HG03439 (cell line): ENCODE measurements at regions not wholly inside any gene's neighbourhood (a gene's known extent, or its start where the extent isn't known, plus 50 kb on each side); places are given as distances from the start of the nearest gene placed in this dataset.

Experiments used
- ATAC-seq: cut with Tn5 transposase; IDR thresholded peaks from one replicate; pipeline ENCODE4 v1.9.1; 2021; ENCODE audit warnings: mild to moderate bottlenecking, moderate library complexity; ENCODE audit not compliant: unreplicated experiment

DNA sequence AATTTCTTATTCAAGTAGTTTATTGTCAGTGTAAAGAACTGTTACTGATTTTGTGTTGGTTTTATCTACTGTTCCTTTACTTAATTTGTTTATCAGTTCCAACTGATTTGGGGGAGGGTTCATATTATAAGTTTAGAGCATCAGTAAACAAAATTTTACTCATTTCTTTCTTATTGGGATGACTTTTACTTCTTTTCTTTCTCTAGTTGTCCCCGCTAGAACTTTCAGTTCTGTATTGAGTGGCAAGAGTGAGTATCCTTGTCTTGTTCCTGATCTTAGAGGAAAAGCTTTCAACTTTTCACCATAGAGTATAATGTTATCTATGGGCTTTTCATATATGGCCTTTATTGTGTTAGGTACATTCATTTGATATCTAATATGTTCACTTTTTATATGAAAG, 584.1 kb downstream of the LRFN5 start:
- no peak for ATAC-seq

DNA sequence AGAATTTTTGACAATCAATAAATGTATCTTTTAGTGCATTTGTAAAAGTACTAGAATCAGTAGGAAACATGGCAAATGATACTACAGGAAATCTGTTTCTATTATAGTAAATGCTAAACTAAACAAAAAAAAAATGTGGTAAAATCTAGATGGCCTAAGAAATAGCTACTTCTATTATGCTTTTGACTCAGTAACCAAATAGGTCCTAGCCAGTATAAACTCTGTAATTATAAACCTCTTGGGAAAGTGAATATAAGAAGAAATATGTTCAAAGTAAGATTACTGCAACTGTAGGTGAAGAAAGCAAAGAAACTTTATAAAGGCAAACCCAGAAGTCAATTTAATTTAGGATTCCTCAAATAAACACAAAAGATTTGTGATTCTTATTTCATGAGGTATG, 581.2 kb downstream of the LRFN5 start:
- no peak for ATAC-seq

DNA sequence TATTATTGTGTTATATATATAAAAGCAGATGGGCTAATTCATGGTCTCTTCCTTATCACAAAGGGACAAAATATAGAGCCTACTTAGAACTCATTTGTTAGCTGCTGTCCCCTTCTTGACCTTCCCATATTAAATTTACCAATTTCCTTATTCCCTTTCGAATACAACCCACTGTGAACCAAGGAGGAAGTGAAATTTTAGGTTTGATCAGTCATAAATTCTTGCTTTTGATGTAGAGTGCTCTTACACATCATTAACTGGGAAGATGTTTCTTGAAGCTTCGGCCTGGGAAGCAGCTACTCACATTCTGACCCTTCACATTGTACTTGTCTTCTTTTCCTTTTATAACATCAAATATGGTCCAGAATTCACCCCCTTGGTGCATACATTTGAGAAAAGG, 579.0 kb downstream of the LRFN5 start:
- no peak for ATAC-seq

DNA sequence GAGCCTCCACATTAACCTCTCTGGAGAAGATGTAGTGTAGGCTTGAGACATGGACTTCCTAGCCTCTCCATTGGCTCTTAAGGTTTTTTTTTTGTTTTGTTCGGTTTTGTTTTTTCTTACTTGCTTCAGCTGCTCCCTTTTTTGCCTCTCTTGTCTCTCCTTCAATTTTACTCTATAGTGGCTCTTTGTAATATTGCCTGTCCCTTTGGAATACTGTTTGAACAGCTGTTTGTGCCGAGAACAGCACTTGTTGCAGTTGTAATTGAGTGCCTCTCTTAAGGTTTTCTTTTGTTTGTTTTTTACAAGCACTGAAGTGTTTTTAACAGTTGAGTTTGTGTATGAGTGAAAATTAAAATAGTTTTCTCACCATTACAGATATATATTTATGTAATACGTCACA, 567.7 kb downstream of the LRFN5 start:
- no peak for ATAC-seq

DNA sequence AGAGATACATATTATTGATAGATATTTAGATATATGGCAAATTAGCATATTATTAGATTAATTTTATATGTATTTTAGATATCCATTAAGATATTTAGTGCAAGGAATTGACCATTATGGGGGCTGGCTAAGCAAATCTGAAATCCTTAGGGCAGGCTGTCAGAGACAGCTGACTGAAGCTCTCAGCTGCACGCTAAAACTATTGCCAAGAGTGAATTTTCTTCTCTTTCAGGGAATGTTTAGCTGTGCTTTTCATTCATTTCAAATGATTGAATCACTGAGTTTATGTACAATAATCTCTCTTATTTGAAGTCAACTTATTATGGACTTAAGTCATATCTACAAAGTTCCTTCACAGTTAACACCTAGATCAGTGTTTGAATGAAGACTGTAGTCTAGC, 566.5 kb downstream of the LRFN5 start:
- ATAC-seq: no peak

DNA sequence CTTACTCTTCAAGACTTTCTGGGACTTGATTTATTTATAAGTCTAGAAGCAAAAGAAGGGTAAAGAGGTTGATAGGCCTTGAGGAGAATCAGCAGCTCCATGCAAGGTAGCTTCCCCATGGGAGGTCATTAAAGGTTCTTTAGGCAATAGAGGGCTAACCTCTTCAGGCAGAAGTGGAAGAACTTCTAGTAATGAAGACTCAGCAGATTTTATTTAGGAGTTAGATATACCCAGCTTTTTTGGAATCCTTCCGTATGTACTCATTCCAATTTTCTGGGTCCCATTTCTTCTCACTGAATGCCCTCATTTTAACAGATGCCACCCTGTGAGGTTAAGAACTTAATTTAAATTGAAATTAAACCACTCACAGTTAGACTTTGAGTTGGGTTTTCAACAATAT, 565.6 kb downstream of the LRFN5 start:
- no peak for ATAC-seq

DNA sequence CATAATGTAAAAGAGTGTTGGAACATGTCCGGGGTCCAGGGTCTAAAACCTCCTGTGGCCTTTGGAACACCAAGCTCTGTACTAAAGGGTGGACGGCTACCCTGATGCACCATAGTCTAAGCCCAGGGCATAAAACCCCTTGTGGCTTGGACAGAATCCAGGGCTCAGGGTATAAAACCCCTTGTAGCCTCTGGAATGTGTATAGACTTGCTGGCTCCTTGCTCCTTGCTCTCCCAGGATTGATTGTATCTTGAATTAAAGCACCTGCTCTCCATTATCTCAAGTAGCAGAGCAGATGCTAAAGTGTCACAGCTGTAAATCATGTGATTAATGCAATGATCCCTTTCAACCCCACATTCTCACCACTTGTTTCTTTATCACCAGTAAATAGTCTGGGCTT, 556.5 kb downstream of the LRFN5 start:
- no peak for ATAC-seq

DNA sequence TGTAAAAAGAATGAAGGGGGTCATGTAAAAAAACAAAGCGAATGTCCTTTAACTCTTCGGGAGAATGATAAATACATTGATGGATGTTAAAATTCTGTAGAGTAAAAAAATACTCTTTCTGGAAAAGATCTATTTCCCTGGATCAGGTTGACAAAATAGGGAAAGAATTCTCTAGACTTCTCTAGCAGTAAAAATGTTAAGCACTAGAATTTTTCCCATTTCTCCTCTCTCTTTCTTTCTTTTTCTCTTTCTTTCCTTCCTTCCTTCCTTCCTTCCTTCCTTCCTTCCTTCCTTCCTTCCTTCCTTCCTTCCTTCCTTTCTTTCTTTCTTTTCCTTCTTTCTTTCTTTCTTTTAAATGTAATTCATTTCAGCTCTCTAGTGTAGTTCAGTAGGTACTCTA, 552.5 kb downstream of the LRFN5 start:
- no peak for ATAC-seq

DNA sequence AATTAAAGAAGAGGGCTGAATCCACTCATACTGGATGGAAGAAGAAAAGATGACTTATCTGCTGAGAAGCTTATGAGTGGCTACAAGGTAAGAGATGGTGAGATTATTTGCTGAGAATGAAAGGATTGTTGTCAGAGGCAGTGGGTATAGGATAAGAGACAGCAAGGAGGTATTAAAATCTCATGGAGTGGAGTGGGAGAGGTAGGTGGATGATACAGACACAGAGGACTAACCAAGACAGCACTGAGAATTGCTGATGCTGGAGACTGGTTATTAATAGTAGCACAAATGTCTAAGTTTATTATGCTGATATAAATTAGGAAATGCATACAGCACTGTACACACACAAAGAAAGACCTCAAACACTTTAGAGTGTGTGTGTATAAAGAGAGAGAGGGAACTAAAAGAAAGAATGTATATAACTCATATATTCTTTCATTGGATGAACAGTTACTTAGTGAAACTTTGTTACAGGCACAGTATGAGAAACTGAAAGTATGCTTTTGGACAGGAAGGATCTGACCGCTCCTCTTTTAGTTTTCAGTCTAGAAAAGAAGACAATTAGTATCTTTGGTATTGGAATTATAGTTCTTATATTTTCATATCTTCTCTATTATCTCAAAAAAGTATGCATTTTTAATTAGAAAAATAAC, 543.1 kb downstream of the LRFN5 start:
- ATAC-seq: no peak

DNA sequence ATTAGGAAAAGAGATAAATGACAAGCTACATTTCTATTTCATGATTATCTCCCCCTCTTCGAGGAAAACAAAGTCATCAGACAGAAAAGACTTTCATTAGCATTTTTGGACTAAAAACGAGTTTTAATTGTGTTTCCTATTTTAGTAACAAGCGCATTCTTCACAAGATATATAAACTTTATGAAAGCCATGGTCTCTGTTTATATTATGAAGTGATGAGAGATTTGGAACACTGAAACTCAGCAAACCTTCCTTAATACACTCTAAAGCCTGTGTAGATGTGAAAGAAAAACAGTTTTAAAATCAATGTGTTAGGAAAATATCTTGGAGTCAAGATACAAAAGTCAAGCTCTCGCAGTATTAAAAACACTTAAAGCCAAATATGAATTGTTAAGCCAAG, 539.1 kb downstream of the LRFN5 start:
- ATAC-seq: no peak

DNA sequence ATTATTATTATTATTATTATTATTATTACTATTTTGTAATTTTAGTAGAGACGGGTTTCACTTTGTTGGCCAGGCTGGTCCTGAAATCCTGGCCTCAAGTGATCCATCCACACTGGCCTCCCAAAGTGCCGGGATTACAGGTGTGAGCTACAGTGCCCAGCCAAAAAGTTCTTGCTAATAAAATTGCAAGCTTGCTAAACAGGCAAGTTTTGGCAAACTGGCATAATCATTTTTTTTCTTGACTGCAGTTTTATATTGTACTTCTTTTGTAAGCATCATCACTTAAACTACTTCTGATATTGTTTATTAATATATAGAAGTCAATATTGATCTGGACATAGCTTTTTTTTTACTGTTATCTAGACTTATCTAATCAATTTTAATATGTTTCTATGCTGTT, 536.4 kb downstream of the LRFN5 start:
- no peak for ATAC-seq

DNA sequence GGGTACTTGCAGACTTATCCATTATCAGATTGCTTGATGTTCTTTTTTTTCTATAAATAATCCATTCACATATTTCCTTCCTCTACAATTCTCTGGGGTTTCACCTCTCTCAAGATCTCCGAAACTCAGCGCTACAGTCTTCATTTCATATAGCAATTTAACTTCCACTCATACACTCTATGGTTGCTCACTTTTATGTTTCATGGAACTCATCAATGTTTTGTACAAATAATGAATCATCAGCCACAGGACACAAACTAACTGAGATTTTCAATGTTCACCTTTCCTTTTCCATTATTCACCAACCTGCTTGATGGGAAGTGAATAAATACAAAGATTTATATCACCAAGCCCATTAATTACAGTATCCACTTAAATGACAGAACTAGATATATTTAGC, 534.7 kb downstream of the LRFN5 start:
- no peak for ATAC-seq

DNA sequence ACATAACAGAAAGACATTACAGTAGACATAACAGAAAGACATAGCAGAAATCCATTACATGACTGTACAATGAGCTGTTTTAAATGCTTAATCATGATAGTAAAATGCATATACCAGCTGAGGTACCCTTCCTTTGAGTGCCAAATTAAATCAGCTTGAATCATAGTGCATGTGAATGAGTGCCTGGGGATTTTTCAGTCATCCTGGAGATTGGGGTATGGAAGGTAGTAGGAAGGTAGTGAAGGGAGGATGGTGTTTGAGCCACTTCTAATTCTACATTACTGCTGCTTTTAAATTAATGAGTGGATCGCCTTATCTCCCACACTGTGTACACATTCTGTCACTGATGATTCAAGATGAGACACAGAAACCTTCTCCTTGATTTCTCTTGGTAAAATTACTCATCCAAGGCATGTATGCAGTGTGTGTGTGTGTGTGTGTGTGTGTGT, 534.2 kb downstream of the LRFN5 start:
- no peak for ATAC-seq

DNA sequence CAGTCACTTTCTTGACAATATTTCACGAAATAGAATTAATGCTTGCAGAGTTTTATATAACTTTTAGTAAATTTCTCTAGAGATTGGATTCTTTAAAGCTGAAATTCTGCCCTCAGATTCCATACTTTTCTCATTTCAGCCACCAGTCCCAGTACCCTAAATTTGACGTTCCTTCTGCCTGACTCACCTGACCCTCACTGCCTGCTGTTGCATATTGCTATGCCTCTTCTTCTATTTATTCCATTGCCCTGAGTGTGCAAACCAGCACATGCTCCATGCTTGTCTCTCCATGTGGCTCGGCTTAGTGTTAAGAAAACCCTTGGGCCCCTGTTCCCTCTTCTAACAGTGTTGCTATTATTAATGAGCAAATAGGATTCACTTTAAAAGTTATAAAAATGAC, 533.3 kb downstream of the LRFN5 start:
- no peak for ATAC-seq

DNA sequence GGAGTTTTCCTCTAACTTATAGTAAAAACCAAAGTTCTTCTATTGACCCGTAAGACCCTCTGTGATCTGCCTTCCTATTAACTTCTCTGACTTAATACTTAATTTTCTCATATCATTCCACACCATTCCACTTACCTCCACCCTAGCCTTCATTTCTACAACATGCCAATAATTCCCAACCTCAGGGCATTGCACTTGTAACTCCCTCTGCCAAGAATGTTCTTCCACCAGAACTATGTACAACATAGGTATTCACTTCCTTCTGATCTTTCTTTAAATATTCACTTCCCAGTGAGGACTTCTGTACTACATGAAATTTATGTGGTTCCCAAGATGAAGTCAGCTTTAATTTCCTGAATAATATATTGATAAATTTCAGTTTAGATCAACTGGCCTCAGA, 531.7 kb downstream of the LRFN5 start:
- no peak for ATAC-seq

DNA sequence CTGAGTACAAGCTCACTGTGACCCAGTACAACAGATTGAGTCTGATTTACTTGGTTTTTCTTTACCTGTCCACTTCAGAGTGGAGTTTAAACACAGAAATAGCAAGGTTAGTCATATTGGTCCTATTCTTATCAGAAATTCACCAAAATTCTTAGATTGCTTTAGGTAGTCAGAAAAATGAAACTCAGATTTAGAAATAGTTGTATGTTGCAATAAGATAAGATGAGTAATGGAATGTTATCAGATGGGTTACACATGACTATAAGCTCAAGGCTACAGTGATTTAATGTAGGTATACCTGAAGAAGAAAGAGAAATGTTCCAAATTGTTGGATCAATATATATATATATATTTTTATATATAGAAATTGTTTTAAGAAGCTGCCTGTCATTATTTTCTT, 524.1 kb downstream of the LRFN5 start:
- ATAC-seq: no peak

DNA sequence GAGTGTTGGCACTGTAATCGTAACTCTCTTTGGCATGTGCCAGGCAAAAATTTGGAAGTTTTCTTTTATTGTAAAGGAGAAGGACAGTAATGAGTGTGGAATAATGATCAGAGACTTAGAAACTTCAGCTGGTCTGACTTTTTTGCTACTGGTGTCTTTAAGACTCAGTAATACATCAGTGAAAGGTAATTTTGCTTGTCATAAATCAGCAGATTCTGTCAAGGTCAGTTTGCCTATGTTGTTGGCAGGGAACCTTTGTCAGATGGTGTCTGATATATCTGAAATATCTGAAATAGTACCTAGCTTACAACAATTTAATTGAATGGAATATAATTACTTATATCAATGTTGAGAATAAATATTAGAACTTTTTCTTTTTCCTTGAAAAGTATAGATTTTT, 516.9 kb downstream of the LRFN5 start:
- no peak for ATAC-seq

DNA sequence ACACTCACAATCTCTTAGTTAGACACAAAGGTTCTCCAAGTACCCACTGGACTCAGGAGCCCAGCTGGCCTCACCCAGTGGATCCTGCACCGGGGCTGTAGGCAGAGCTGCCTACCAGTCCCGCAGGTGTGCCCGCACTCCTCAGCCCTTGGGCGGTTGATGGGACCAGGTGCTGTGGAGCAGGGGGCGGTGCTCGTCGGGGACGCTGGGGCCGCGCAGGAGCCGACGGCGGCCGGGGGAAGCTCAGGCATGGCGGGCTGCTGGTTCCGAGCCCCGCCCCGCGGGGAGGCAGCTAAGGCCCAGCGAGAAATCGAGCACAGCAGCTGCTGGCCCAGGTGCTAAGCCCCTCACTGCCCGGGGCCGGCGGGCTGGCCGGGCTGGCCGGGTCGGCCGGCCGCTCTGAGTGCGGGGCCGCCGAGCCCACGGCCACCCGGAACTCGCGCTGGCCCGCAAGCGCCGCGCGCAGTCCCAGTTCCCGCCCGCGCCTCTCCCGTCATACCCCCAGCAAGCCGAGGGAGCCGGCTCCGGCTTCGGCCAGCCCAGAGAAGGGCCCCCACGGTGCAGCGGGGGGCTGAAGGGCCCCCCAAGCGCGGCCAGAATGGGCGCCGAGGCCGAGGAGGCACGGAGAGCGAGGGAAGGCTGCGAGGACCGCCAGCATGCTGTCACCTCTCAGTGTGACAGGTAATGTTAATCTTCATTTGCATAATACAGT, 506.8 kb downstream of the LRFN5 start:
- ATAC-seq: no peak

DNA sequence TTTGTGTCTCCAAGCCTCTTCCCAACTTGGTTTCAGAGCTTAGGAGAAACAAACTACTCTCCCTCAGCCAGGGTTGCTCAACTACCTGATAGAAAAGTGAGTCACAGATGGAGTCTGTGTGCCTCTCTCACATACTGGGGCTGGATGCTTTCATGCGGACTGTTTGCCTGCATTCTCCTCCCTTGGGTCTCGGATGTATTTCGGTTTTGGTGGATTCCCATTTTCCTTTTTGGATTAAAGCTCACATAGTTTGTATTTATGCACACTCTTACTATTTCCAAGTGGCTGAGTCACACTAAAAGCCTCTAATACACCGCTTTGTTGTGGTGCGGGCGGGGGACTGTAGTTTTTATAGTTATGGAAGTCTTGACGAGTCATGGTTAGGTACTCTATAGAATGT, 505.4 kb downstream of the LRFN5 start:
- no peak for ATAC-seq

DNA sequence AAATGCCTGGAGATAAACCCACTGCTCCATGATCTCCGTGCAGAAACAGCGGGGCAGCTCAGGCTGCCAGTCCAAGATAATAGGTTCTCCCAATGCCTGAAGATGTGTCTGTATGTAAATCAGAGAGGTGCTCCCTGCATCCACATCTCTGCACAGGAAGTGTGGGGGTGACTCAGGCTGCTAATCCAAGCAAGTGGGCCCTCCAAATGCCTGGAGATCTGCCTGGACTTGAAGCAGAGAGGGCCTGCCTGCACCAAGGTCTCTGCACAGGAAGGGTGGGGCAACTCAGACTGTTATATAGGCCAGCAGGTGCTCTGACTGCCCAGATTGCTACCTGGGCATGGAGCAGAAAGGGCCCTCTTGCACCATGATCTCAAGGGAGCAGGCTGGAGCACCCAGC, 504.7 kb downstream of the LRFN5 start:
- ATAC-seq: no peak

DNA sequence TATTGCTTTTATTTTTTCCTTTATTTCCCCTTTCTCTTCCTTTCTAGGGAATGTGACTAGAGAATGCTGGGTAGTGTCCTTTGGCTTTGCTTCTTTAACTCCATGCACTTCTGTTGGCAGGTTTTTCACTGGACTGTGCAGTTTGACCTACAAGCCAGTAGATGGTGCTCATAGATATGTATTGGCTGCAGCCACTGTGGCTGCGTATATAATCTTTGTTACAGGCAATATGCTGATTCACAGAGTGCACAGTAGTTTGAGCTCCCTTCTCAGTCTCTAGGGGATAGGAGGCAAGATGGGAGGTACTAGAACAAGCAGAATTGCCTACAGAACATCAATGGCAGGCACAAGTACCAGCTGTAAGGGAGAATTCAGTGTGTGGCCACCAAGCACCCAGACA, 503.5 kb downstream of the LRFN5 start:
- no peak for ATAC-seq

DNA sequence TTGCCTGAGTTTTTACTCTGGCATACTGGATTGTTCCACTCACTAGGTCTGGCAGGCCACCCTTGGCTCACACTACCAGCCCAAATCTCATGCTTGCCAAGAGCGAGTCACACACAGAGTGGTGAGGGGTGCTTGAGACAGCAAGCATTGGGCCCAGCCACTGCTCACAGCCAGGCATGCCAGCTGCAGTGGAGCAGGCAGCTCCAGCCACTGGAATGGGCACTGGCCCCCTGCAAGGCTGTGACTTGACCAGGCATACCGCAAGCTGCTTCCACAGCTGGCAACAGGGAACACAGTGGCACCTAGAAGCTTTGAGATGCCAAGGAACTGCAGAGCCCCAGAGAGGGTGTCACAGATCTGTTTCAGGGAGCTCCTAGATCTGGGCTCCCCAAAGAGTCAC, 488.5 kb downstream of the LRFN5 start:
- no peak for ATAC-seq

DNA sequence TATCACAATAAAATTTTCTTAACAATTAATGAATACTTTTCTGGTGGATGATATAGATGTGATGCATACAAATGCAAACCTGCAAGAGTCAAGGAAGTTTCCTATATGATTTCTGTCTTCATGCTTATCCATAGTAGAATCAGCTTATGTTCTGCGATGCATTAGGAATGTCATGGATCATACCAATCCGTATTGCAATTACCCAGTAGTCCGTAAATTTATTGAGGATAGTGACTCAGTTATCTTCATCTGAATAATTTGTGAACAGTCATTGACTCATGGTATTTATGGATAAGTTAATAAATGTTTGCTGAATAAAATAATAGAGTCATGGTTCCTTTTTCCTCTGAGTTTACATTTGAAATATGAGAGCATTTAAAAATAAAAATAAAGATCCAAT, 483.4 kb downstream of the LRFN5 start:
- ATAC-seq: no peak
